ENCODE measurements at regions not wholly inside any gene's neighbourhood (a gene's known extent, or its start where the extent isn't known, plus 50 kb on each side); places are given as distances from the start of the nearest gene placed in this dataset.

DNA sequence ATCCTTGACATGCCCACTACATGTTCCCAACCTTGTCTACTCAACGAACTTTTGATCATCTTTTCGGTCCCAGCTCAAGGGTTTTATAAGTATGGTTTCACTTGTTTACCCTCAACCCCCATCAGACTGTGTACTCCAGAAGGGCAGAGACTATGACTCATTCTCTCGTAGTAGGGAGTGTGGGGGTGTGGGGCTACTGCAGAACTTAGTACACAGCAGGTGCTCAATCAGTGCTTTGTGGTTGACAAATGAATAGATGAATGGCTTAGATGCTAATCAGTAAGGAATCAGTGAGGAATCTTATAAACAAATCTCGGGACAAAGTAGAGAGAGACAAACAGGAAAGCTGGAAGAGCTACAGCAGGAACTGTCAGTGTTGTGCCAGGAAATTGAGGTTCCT is 151.7 kb upstream of the PLET1 start:
- no peak for ATAC-seq
- POLR2A ChIA-PET: no interaction called here
- Mint-ChIP-seq H3K36me3 (ENCODE audit: low read depth) (no peaks in the 10 kb centered on the region), H3K27me3 (peaks cover 8% of the 10 kb centered on the region), H3K27ac (no peak overlapping the region), H3K4me3 (no peak overlapping the region), H3K4me1 (ENCODE audit: low read depth) (no peaks in the 10 kb centered on the region), H3K9me3 (peaks cover 3% of the 10 kb centered on the region)
- CTCF ChIA-PET: interaction anchor here (1.0 kb wide), 1 partner anchor 42 kb away, joined by 3 read pairs; no protein-coding TSS in a partner anchor
- DNase-seq: no peak
- intact Hi-C loops (cut with micrococcal nuclease): no loop called here
- TF ChIP-seq, protein P1, sequence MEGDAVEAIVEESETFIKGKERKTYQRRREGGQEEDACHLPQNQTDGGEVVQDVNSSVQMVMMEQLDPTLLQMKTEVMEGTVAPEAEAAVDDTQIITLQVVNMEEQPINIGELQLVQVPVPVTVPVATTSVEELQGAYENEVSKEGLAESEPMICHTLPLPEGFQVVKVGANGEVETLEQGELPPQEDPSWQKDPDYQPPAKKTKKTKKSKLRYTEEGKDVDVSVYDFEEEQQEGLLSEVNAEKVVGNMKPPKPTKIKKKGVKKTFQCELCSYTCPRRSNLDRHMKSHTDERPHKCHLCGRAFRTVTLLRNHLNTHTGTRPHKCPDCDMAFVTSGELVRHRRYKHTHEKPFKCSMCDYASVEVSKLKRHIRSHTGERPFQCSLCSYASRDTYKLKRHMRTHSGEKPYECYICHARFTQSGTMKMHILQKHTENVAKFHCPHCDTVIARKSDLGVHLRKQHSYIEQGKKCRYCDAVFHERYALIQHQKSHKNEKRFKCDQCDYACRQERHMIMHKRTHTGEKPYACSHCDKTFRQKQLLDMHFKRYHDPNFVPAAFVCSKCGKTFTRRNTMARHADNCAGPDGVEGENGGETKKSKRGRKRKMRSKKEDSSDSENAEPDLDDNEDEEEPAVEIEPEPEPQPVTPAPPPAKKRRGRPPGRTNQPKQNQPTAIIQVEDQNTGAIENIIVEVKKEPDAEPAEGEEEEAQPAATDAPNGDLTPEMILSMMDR (IDR thresholded peaks at IDR 0.05): no peak

DNA sequence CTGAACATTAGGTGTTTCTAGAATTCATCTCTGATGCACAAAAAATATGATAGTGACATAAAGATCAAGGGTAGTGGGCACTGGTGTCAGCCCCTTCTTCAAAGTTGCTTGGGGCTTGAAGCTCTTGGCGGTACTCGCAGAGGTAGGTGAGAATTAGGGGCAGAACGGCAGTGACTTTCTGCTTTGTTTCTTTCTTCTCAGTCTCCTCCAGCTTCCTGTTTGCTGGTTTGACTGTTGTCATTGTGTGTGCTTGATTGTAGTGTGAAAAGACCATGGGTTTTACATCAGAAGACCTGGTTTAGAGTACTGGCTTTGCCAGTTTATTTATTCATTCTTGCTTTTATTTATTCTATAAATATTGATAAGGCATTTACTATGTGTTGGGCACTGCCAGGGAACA is 156.7 kb upstream of the PLET1 start:
- CTCF ChIA-PET: no interaction called here
- intact Hi-C loops (cut with micrococcal nuclease): no loop called here
- ATAC-seq (no peak), DNase-seq (no peak)
- TF ChIP-seq, protein P1 (IDR thresholded peaks at IDR 0.05): no peak
- Mint-ChIP-seq H3K4me3 (no peak overlapping the region), H3K27me3 (peaks cover 9% of the 10 kb centered on the region), H3K27ac (no peak overlapping the region), H3K9me3 (peaks cover 2% of the 10 kb centered on the region), H3K36me3 (ENCODE audit: low read depth) (no peaks in the 10 kb centered on the region), H3K4me1 (ENCODE audit: low read depth) (no peaks in the 10 kb centered on the region)
- POLR2A ChIA-PET: no interaction called here

DNA sequence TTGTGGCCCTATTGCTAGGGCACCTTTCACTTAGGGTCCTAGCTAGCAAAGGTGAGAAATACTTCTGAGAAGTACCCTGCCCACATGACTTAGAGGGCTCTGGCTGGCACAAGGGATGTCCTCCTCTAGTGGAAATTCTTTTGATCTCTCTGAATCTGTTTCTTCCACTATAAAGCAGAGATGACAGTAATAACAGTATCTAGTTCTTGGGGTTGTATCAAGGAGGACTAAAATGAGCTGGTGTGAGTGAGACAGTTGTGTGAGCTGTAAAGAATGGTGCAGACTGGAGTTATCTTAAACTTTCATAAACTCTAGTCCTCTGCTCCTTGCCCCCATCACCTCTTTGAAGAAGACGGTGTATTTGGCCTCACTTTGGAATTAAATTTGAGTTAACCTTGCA is 157.8 kb upstream of the PLET1 start:
- H3K36me3 Mint-ChIP-seq (ENCODE audit: low read depth): no peaks in the 10 kb centered on the region
- no peaks in the 10 kb centered on the region for H3K9me3 Mint-ChIP-seq
- DNase-seq (no peak), ATAC-seq (no peak)
- intact Hi-C loops (cut with micrococcal nuclease): no loop called here
- H3K27ac Mint-ChIP-seq: no peak overlapping the region
- ChIA-PET POLR2A (no interaction called here), CTCF (no interaction called here)
- peaks cover 12% of the 10 kb centered on the region for H3K27me3 Mint-ChIP-seq
- no peaks in the 10 kb centered on the region for H3K4me1 Mint-ChIP-seq (ENCODE audit: low read depth)
- TF ChIP-seq, protein P1 (IDR thresholded peaks at IDR 0.05): no peak
- no peak overlapping the region for H3K4me3 Mint-ChIP-seq

DNA sequence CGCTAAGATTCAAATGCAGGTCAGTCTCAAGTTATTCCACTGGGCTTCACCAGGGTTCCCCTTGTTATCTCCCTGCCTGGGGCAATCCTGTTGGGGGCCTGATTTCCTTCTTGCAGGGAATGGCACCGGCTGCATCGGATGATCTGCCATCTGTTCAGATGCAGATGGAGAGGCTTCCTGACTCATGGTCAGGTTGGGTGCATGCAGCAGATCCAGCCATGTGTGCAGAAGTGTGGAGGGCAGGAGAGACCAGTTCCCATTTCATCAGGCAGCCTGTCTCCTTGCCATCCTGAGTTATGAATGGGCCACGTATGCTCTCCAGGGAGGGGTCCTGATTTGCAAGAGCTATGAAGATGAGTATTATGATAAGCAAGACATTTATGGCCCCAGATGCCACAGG is 161.2 kb upstream of the PLET1 start:
- POLR2A ChIA-PET: no interaction called here
- H3K4me3 Mint-ChIP-seq: no peak overlapping the region
- H3K4me1 Mint-ChIP-seq (ENCODE audit: low read depth): no peaks in the 10 kb centered on the region
- DNase-seq: no peak
- H3K27me3 Mint-ChIP-seq: peaks cover 7% of the 10 kb centered on the region
- TF ChIP-seq, protein P1 (IDR thresholded peaks at IDR 0.05): no peak
- no peak for ATAC-seq
- no peaks in the 10 kb centered on the region for H3K9me3 Mint-ChIP-seq
- intact Hi-C loops (cut with micrococcal nuclease): no loop called here
- no peak overlapping the region for H3K27ac Mint-ChIP-seq
- CTCF ChIA-PET: no interaction called here
- H3K36me3 Mint-ChIP-seq (ENCODE audit: low read depth): no peaks in the 10 kb centered on the region

DNA sequence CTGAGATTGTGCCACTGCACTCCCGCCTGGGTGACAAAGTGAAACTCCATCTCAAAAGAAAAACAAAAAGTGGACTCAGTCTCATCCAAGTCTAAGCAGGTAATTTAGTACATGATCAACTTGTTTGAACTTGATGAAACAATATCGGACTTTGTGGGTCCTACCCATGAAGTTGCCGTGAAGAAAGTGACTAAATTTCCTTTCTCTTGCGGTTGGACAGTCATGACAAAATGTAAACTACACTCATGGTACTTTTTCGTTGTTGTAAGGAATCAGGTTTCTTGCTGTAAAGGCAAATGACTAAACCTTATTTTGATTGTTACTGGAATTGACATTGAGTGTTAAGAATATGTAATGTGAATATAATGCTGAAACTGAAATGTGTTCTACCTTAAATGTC is 164.5 kb upstream of the PLET1 start:
- TF ChIP-seq, protein P1 (IDR thresholded peaks at IDR 0.05): no peak
- H3K27me3 Mint-ChIP-seq: peaks cover 7% of the 10 kb centered on the region
- intact Hi-C loops (cut with micrococcal nuclease): no loop called here
- peaks cover 5% of the 10 kb centered on the region for H3K9me3 Mint-ChIP-seq
- H3K36me3 Mint-ChIP-seq (ENCODE audit: low read depth): no peaks in the 10 kb centered on the region
- CTCF ChIA-PET: no interaction called here
- no peaks in the 10 kb centered on the region for H3K4me1 Mint-ChIP-seq (ENCODE audit: low read depth)
- H3K4me3 Mint-ChIP-seq: no peak overlapping the region
- ATAC-seq: no peak
- POLR2A ChIA-PET: no interaction called here
- H3K27ac Mint-ChIP-seq: no peak overlapping the region
- DNase-seq: no peak

Data from activated CD8-positive, alpha-beta T cell treated with anti-CD3 and anti-CD28 coated beads for 36 hours (primary cell).